K562 (cell line): ENCODE measurements at regions not wholly inside any gene's neighbourhood (a gene's known extent, or its start where the extent isn't known, plus 50 kb on each side); places are given as distances from the start of the nearest gene placed in this dataset.

Source experiments
- ATAC-seq: fragments of 200-7000 bp; cut with Tn5 transposase; 3 replicates; pipeline ENCODE4 v1.9.1; 2020; ENCODE audit warnings: moderate library complexity
- BruUV-seq: library from RNA; stranded (reverse); fragments of 400-500 nt; replicated peaks from 2 replicates; lab custom pipeline; 2021; lab: Mats Ljungman, UMichigan
- CTCF ChIA-PET: fragments of 300-600 bp; formaldehyde crosslinking; extraction: SDS; loops from one replicate; lab custom pipeline; 2021; ENCODE audit warnings: low intra/inter-chr PET ratio; lab: Yijun Ruan, JAX
- POLR2A ChIA-PET: fragments of 300-600, 350-650 bp; sonication (Branson Sonifier 250); formaldehyde crosslinking; extraction: SDS; loops from one replicate; lab custom pipeline; 2021; ENCODE audit warnings: antibody characterized with exemption, inconsistent platforms; lab: Yijun Ruan, JAX
- DNase-seq, 4 experiments: peaks; one replicate each; pipeline versions ENCODE4 v3.0.0 to v3.0.0-alpha.2; 2011 to 2018; ENCODE audit warnings: low spot score in 3 of 4, mixed read lengths in 3 of 4; ENCODE audit errors: extremely low read depth in 1 of 4
- FAIRE-seq: peaks from 2 replicates; lab custom pipeline; 2011; peaks lifted over from hg19 to GRCh38; lab: Jason Lieb, UNC
- H2AFZ ChIP-seq: 2 replicates; pipeline ENCODE4 v1.6.0; 2011; ENCODE audit warnings: low read depth, low read length, control low read depth, inconsistent platforms
- H3K27ac ChIP-seq: fragments of 200-600 bp; 3 replicates; pipeline ENCODE4 v1.8.0; 2011; ENCODE audit warnings: low read depth, mild to moderate bottlenecking, control low read depth, inconsistent platforms, low read length, moderate library complexity, mixed read lengths; ENCODE audit errors: extremely low read depth
- H3K27me3 ChIP-seq, 2 experiments: fragments of 300-600 bp in 1 of 2; 2 replicates in 1 of 2; 3 replicates in 1 of 2; pipeline versions ENCODE4 v1.6.0 to v1.8.0; 2011; ENCODE audit warnings: inconsistent platforms in 2 of 2, low read length in 2 of 2, mild to moderate bottlenecking in 1 of 2, mixed read lengths in 1 of 2, moderate library complexity in 1 of 2; ENCODE audit not compliant: control insufficient read depth in 2 of 2, insufficient read depth in 2 of 2
- H3K36me3 ChIP-seq: fragments of 300-600 bp; 3 replicates; pipeline ENCODE4 v1.8.0; 2011; ENCODE audit warnings: mild to moderate bottlenecking, low read length, inconsistent platforms; ENCODE audit not compliant: control insufficient read depth, insufficient read depth
- H3K4me1 ChIP-seq, 2 experiments: fragments of 200-600 bp in 1 of 2; replicated peaks in 1 of 2; 2 replicates in 1 of 2; 3 replicates in 1 of 2; pipeline versions ENCODE4 v1.5.1 to v1.8.0; 2011; ENCODE audit warnings: inconsistent platforms in 2 of 2, low read length in 2 of 2, mild to moderate bottlenecking in 1 of 2, mixed read lengths in 1 of 2, moderate library complexity in 1 of 2; ENCODE audit not compliant: control insufficient read depth in 2 of 2, insufficient read depth in 2 of 2
- H3K4me2 ChIP-seq: 2 replicates; pipeline ENCODE4 v1.6.1; 2011; ENCODE audit warnings: low read length, control low read depth, inconsistent platforms, mixed read lengths; ENCODE audit not compliant: insufficient read depth
- H3K4me3 ChIP-seq: fragments of 200-600 bp; sonication (generic), shearing (Covaris generic); 2 replicates; pipeline ENCODE4 v1.5.1; 2016; ENCODE audit warnings: control low read depth, inconsistent platforms
- H3K79me2 ChIP-seq: fragments of 200-600 bp; 3 replicates; pipeline ENCODE4 v1.8.0; 2011; ENCODE audit warnings: low read length, inconsistent platforms; ENCODE audit not compliant: control insufficient read depth, insufficient read depth
- H3K9ac ChIP-seq, 2 experiments: 2 replicates each; pipeline versions ENCODE4 v1.6.0 to v1.6.1; 2011; ENCODE audit warnings: low read depth in 2 of 2, low read length in 2 of 2, control low read depth in 1 of 2, inconsistent platforms in 1 of 2, mild to moderate bottlenecking in 1 of 2, mixed read lengths in 1 of 2; ENCODE audit not compliant: insufficient read depth in 1 of 2
- H3K9me1 ChIP-seq: one replicate; pipeline ENCODE4 v1.6.0; 2011; ENCODE audit warnings: inconsistent platforms, mild to moderate bottlenecking, low read length, moderate library complexity; ENCODE audit not compliant: control insufficient read depth, insufficient read depth
- H3K9me3 ChIP-seq: replicated peaks from 2 replicates; pipeline ENCODE4 v1.5.1; 2011; ENCODE audit warnings: low read depth, low read length, inconsistent platforms; ENCODE audit not compliant: control insufficient read depth, insufficient read depth
- H4K20me1 ChIP-seq: replicated peaks from 2 replicates; pipeline ENCODE4 v1.6.1; 2011; ENCODE audit warnings: low read length, inconsistent platforms, mixed read lengths; ENCODE audit not compliant: control insufficient read depth, insufficient read depth
- CREB5 ChIP-seq: fragments of 250-450 bp; sonication (Bioruptor Pico); IDR thresholded peaks from 2 replicates; pipeline ENCODE4 v1.5.0; 2020; ENCODE audit warnings: mild to moderate bottlenecking
- GABPA ChIP-seq: fragments of 200-800 bp; sonication (Bioruptor generic); conservative IDR thresholded peaks from 2 replicates; pipeline ENCODE4 v1.6.1; 2016; ENCODE audit warnings: low read depth, missing genetic modification characterization, missing compliant biosample characterization
- ILK ChIP-seq: fragments of 450-650 bp; IDR thresholded peaks from 2 replicates; pipeline ENCODE4 v1.6.1; 2016; ENCODE audit warnings: missing genetic modification characterization, low read depth, mild to moderate bottlenecking, missing compliant biosample characterization, moderate library complexity, borderline replicate concordance
- KAT7 ChIP-seq: sonication (generic); formaldehyde crosslinking; IDR thresholded peaks from 2 replicates; pipeline ENCODE4 v1.8.0; 2022; ENCODE audit warnings: missing genetic modification reagents, mild to moderate bottlenecking, borderline replicate concordance
- MAZ ChIP-seq, 2 experiments: fragments of 450-650 bp in 1 of 2; sonication (generic) in 1 of 2; formaldehyde crosslinking; IDR thresholded peaks in 1 of 2; conservative IDR thresholded peaks in 1 of 2; 2 replicates each; pipeline versions ENCODE4 v1.4.0 to v1.5.0; 2020; ENCODE audit warnings: mild to moderate bottlenecking in 1 of 2, missing genetic modification reagents in 1 of 2
- MCM2 ChIP-seq: fragments of 450-650 bp; IDR thresholded peaks from 2 replicates; pipeline ENCODE4 v1.6.1; 2017; ENCODE audit warnings: low read depth, mild to moderate bottlenecking
- MYBL2 ChIP-seq, 2 experiments: fragments of 450-650 bp in 1 of 2; sonication (generic) in 1 of 2; formaldehyde crosslinking in 1 of 2; IDR thresholded peaks; 2 replicates each; pipeline versions ENCODE4 v1.6.1 to v1.8.1; 2017 to 2022; ENCODE audit warnings: borderline replicate concordance in 1 of 2, inconsistent platforms in 1 of 2, low read depth in 1 of 2, mild to moderate bottlenecking in 1 of 2, missing genetic modification reagents in 1 of 2, moderate library complexity in 1 of 2
- SAP30 ChIP-seq: fragments of 200-600 bp; sonication (generic); IDR thresholded peaks from 2 replicates; pipeline ENCODE4 v1.6.1; 2012; ENCODE audit warnings: borderline replicate concordance, low read depth, mild to moderate bottlenecking, moderate library complexity, low read length, control low read depth, inconsistent platforms; ENCODE audit not compliant: insufficient read depth, poor library complexity, severe bottlenecking
- THRB ChIP-seq: fragments of 450-650 bp; formaldehyde crosslinking; conservative IDR thresholded peaks from 2 replicates; pipeline ENCODE4 v1.4.0; 2022; ENCODE audit warnings: mild to moderate bottlenecking, missing genetic modification characterization
- ZMIZ1 ChIP-seq, 2 experiments: fragments of 150-350 bp in 1 of 2; IDR thresholded peaks; 2 replicates each; pipeline ENCODE4 v1.6.1; 2012 to 2016; ENCODE audit warnings: low read depth in 2 of 2, low read length in 2 of 2, mild to moderate bottlenecking in 1 of 2, moderate library complexity in 1 of 2
- ZNF518B ChIP-seq: fragments of 250-450 bp; sonication (Bioruptor Pico); IDR thresholded peaks from 2 replicates; pipeline ENCODE4 v1.5.0; 2021; ENCODE audit warnings: mild to moderate bottlenecking, moderate library complexity
- WGBS: fragments of 100-300 bp; shearing (Covaris generic); methylation state at CpG from one replicate; pipeline ENCODE4 v1.1.6; 2016; ENCODE audit warnings: low coverage, mixed read lengths; ENCODE audit not compliant: insufficient coverage; ENCODE audit errors: missing lambda C conversion rate; 5-methylcytosine and 5-hydroxymethylcytosine counted together
- in situ Hi-C: fragments of 300-500 bp; cut with MboI; formaldehyde crosslinking; loops from 4 replicates; pipeline ENCODE4 v1.15.0; 2018; ENCODE audit warnings: inconsistent platforms, mixed read lengths
- intact Hi-C: fragments of 100-400 bp; cut with micrococcal nuclease; formaldehyde crosslinking; loops from 2 replicates; pipeline ENCODE4 v1.14.2; 2022

DNA sequence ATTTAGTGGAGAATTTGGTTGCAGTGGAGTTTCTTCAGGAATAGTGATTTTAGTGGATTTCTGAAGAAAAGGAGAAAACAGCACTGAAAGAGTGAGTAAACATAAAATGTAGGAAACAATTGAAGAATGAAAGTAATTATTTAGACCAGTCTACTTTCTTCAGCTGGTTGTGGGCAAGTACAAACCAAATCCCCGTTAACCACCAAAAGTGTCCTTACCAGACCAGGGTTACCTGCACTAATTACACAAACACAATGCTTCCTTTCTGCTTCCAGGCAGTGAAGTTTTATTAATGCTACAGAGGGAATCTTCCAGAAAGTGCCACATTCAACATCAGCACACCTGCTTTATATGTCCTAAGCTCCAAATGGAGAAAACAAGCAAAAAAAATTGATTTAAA is 248.0 kb upstream of the TBC1D5 start:
- H2AFZ ChIP-seq, result no peak overlapping the region
- BruUV-seq, result no TSS peak
- no peaks in the 10 kb centered on the region for H3K9me1 ChIP-seq
- in situ Hi-C loops (no loop called here), intact Hi-C loops (no loop called here)
- POLR2A ChIA-PET, result interaction anchor here (0.8 kb wide), 1 partner anchor 16 kb away, joined by 3 read pairs; no protein-coding TSS in a partner anchor
- no peaks in the 10 kb centered on the region for H3K36me3 ChIP-seq
- no peaks in the 10 kb centered on the region for H3K79me2 ChIP-seq
- H3K27ac ChIP-seq, result no peak overlapping the region
- H3K4me3 ChIP-seq, result no peak overlapping the region
- no peak overlapping the region for H3K9ac ChIP-seq
- no peaks in the 10 kb centered on the region for H3K9me3 ChIP-seq
- DNase-seq, result no peak
- 0 out of 2 replicates have a peak, but pooled peaks cover 5% of the 10 kb centered on the region for H4K20me1 ChIP-seq
- WGBS, result 17% methylated on average over 1 of the region's 1 CpG
- no peak overlapping the region for H3K4me2 ChIP-seq
- ATAC-seq, result no peak
- CTCF ChIA-PET, result no interaction called here
- FAIRE-seq, result no peak
- no peaks in the 10 kb centered on the region for H3K27me3 ChIP-seq
- no peaks in the 10 kb centered on the region for H3K4me1 ChIP-seq
- TF ChIP-seq CREB5 (CRISPR knock-in tag), result no peak
- no peak for TF ChIP-seq MCM2
- no peak for TF ChIP-seq KAT7
- no peak for TF ChIP-seq THRB
- no peak for TF ChIP-seq GABPA (tag)
- TF ChIP-seq ILK (tag), result no peak
- TF ChIP-seq MAZ (CRISPR knock-in tag; conservative IDR thresholded peaks at IDR 0.05 in 1 of 2, IDR thresholded peaks at IDR 0.05 in 1 of 2), result no peak
- TF ChIP-seq ZNF518B, result no peak
- TF ChIP-seq MYBL2 (IDR thresholded peaks at IDR 0.05; ENCODE audit: low read depth), result no peak
- no peak for TF ChIP-seq MYBL2 (CRISPR knock-in tag; IDR thresholded peaks at IDR 0.05; ENCODE audit: borderline replicate concordance)
- TF ChIP-seq SAP30, result no peak
- TF ChIP-seq ZMIZ1 (IDR thresholded peaks at IDR 0.05; ENCODE audit: low read depth in 2 of 2, low read length in 2 of 2), result no peak
